Choroid plexus epithelial cell (primary cell): ENCODE measurements at regions not wholly inside any gene's neighbourhood (a gene's known extent, or its start where the extent isn't known, plus 50 kb on each side); places are given as distances from the start of the nearest gene placed in this dataset.

Experiments used
- DNase-seq: peaks from one replicate; pipeline ENCODE4 v3.0.0-alpha.2; 2010; ENCODE audit warnings: low read depth
- H3K4me3 ChIP-seq: 2 replicates; pipeline ENCODE4 v1.5.1; 2011; ENCODE audit warnings: low read depth, mild to moderate bottlenecking, control low read depth, low read length, moderate library complexity
- TF ChIP-seq, protein P1 (sequence below): conservative IDR thresholded peaks from 2 replicates; pipeline ENCODE4 v1.5.1; 2011; ENCODE audit warnings: low read depth, mild to moderate bottlenecking, control low read depth, inconsistent platforms, low read length, moderate library complexity

DNA sequence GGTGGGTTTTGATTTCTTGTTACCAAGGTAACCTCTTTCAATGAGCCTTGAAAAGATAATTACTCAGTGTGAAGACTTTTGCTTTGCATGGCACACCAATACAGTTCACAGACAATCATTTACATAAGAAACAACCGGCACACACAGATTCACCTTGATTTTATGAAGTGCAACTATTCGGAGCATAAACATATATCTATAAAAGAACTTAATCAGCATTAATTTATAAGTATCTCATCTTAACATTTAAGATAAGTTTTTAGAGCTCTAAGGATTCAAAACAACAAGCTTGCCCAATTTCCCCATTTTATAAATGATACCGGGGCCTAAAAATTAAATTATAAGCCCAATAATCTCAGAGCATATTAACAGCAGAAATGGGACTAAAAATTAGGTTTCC is 85.9 kb upstream of the PCSK2 start:
- H3K4me3 ChIP-seq: no peak overlapping the region
- DNase-seq: no peak
- TF ChIP-seq, protein P1, sequence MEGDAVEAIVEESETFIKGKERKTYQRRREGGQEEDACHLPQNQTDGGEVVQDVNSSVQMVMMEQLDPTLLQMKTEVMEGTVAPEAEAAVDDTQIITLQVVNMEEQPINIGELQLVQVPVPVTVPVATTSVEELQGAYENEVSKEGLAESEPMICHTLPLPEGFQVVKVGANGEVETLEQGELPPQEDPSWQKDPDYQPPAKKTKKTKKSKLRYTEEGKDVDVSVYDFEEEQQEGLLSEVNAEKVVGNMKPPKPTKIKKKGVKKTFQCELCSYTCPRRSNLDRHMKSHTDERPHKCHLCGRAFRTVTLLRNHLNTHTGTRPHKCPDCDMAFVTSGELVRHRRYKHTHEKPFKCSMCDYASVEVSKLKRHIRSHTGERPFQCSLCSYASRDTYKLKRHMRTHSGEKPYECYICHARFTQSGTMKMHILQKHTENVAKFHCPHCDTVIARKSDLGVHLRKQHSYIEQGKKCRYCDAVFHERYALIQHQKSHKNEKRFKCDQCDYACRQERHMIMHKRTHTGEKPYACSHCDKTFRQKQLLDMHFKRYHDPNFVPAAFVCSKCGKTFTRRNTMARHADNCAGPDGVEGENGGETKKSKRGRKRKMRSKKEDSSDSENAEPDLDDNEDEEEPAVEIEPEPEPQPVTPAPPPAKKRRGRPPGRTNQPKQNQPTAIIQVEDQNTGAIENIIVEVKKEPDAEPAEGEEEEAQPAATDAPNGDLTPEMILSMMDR: no peak

DNA sequence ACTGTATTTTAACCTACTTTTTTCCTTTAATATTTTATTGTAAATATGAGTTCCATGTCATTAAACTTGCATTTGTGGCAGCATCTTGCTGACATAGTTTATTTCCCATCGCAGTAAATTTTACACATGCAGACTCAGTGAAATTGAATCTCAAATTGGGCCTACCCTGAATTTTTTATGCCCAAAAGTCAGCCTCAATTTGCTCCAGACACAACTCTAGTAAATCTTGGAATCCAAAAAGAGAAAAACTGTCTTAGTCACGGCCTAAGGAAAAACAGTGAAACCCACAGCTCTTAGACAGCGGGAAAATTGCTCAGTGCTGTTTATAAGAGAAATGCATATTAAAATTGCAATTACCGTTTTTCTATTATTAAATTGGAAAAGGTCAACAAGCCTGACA is 85.3 kb upstream of the PCSK2 start:
- DNase-seq: no peak
- TF ChIP-seq, protein P1: no peak

DNA sequence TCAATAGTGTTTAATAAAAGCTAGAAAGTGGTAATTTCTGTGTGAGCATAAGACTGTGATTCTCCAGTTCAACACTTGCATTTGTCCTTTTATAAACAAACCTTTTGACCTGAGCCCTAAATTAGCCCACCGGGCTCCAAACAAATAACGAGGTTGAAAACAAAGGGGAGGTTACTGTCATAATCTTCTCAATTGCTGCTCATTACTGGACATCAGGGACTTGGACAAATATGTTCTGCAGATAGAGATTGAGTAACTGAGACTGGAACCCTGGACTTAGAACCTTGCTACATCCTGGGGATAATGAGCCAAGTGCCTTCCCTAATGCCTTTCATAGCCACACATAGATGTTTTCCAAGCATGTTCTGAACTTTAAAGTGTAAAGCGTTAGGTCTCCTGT is 84.2 kb upstream of the PCSK2 start:
- H3K4me3 ChIP-seq: no peak overlapping the region
- TF ChIP-seq, protein P1: no peak
- no peak for DNase-seq

More for the DNA sequence above, 85.3 kb upstream of the PCSK2 start:
- no peak overlapping the region for H3K4me3 ChIP-seq

DNA sequence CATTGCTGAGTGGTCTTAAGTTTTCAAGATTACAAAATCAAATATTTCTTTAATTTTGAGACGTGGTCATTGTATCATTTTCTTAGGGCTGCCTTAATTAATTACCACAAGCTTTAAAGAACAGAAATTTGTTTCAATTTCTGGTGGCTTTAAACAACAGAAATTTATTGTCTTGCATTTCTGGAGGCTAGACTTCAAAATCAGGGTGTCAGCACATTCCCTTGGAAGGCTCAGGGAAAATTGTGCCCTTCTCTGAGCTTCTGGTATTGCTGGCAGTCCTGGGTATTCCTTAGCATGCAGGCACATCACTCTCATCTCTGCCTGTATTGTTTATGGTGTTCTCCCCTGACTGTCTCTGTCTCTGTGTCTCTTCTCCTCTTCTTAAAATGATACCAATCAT is 76.0 kb upstream of the PCSK2 start:
- TF ChIP-seq, protein P1: no peak
- DNase-seq: no peak
- no peak overlapping the region for H3K4me3 ChIP-seq

DNA sequence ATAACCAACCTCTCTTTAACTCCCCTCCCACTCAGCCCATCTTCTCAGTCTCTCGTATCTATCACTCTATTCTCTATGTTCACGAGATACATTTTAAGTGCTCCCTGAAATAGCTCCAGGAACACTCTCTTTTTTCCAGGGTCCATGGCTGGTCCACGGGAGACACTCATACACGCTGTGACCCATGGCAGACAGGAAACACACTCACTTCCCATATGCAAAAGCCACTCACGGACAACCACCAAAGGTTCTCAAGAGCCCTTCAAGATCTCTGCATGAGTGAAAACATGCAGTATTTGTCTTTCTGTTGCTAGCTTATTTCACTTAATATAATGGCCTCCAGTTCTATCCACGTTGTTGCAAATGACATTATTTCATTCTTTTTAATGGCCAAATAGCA is 71.4 kb upstream of the PCSK2 start:
- no peak overlapping the region for H3K4me3 ChIP-seq
- no peak for DNase-seq
- TF ChIP-seq, protein P1: no peak

DNA sequence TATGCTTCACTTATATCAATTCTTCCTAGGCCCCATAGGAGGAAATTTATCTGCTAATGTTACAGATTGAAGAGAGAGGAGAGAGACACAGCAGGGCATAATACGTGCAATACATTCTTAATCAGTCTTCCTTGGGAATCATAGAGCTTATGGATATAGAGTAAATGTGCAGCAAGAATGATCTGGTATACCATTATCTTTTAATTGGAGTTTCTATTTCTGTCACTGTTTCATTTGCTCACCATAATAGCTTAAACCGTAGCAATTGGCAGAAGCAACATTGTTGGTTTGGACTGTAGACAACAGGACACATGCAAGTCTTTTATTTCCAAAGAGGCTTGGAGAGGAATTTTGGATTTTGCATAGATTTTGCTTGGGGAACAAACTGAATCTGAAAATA is 68.1 kb upstream of the PCSK2 start:
- H3K4me3 ChIP-seq: no peak overlapping the region
- TF ChIP-seq, protein P1: no peak
- DNase-seq: no peak

DNA sequence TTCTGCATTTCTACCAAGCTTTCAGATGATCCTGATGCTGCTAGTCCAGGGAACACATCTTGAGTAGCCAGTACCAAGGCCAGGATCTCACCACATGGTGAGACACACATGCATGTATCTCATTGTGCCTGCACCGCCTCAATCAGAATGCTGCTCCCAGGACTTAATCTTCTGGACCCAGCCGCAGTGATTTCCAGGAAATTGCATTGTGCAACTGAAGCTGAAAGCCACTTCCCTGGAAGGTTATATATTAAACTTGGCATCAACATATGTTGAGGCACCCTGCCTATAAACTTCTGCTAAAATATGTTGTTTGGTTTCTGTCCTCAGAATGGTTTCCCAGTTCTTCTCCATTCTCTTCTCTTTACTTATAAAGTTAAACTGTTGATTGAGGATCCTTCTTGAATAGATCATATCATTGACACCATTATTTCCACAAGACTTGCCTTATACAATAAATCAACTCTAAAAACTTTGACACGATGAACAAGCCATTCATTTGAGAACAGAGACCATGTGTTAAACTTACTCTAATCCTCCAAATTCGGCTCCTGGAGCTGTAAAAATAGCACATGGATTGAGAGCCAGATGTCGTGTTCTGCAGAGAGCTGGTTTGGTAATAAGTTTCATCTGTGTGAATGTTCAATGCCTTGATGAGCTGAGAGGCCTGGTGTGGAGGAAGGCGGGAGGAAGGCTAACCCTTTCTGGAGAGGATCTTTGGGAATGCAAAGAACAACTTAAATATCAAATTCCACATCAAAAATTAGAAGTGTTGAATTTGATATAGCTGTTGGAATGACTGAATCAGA is 65.0 kb upstream of the PCSK2 start:
- no peak for DNase-seq
- no peak overlapping the region for H3K4me3 ChIP-seq
- TF ChIP-seq, protein P1: no peak
